ENCODE measurements at regions not wholly inside any gene's neighbourhood (a gene's known extent, or its start where the extent isn't known, plus 50 kb on each side); places are given as distances from the start of the nearest gene placed in this dataset.

DNA sequence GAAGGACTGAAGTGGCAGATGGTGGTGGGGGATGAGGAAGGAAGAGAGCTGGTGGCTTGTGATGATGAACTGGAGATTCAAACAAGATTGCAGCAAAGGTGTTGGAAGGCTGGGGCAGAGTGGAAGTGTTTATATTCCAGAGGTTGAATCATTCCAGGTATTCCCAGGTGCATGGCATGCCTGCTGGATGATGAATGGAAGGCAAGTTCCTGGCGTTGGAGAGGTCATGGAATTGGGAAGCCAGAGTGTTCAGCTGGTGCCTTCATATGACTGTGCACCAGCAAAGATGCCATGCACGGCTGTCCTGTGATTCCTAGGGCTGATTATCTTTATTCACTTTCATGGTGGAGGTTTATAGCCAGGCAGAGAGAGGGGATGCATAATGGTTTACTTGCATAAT lies 135.8 kb upstream of the PUDP start:
- 100% methylated on average over 1 of the region's 2 CpGs for WGBS (ENCODE audit: insufficient coverage)

DNA sequence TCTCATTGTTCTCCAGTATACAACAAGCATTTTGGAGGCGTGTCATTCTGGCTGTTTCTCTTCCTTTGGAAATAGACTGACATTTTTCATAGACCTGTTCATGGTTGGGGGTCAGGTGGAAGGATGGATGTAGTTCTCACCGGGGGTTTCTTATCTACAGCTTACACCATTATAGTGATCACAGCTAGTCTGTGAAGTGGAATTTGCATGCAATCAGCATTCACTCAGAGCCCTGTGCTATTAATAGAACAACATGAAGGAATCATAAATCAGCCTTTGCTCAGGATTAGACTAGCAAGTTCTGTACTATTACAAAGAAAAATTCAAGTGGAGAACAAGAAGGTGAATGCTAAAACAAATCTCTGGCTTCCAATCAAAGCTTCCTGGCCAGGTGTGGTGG lies 132.6 kb upstream of the PUDP start:
- no peak for DNase-seq
- no peak overlapping the region for H3K4me3 Mint-ChIP-seq
- TF ChIP-seq CTCF (IDR thresholded peaks at IDR 0.05) (no peak), EZH2 (IDR thresholded peaks at IDR 0.05; ENCODE audit: borderline replicate concordance, insufficient read depth, low read depth, low read length, poor library complexity, severe bottlenecking) (no peak)
- no peaks in the 10 kb centered on the region for H3K4me1 Mint-ChIP-seq
- no peaks in the 10 kb centered on the region for H3K9me3 ChIP-seq (ENCODE audit: control extremely low read depth in 1 of 3, control insufficient read depth in 2 of 3, insufficient read depth in 1 of 3, low read length in 2 of 3)
- H3K27me3 ChIP-seq (replicated peaks in 1 of 4; ENCODE audit: control extremely low read depth in 1 of 4, control insufficient read depth in 3 of 4, insufficient read depth in 4 of 4, low read length in 3 of 4) = no peaks in the 10 kb centered on the region
- H3K4me1 ChIP-seq (ENCODE audit: control insufficient read depth in 2 of 2, insufficient read depth in 2 of 2, low read length in 2 of 2) = no peaks in the 10 kb centered on the region
- H3K9ac ChIP-seq (ENCODE audit: low read length) = no peak overlapping the region
- ATAC-seq (ENCODE audit: low read depth) = no peak
- H3K36me3 ChIP-seq (replicated peaks in 1 of 2; ENCODE audit: control extremely low read depth in 1 of 2, control insufficient read depth in 1 of 2, extremely low read depth in 1 of 2, insufficient read depth in 2 of 2, low read length in 1 of 2) = no peaks in the 10 kb centered on the region
- ChIA-PET CTCF (no interaction called here), POLR2A (no interaction called here)
- H4K20me1 ChIP-seq (ENCODE audit: control insufficient read depth, insufficient read depth, low read length, poor library complexity, severe bottlenecking) = no peaks in the 10 kb centered on the region
- intact Hi-C loops (cut with micrococcal nuclease) = no loop called here
- no peak overlapping the region for H3K27ac Mint-ChIP-seq
- H3K4me2 ChIP-seq (replicated peaks; ENCODE audit: low read depth, low read length, poor library complexity, severe bottlenecking) = no peak overlapping the region
- no peaks in the 10 kb centered on the region for H3K27me3 Mint-ChIP-seq
- no peaks in the 10 kb centered on the region for H3K79me2 ChIP-seq (ENCODE audit: control insufficient read depth, insufficient read depth, low read length)
- WGBS (ENCODE audit: insufficient coverage) = no CpG with 5 or more reads among the region's 2 CpGs
- no peak overlapping the region for H3K4me3 ChIP-seq (ENCODE audit: control extremely low read depth in 1 of 5, extremely low read depth in 1 of 5, insufficient read depth in 1 of 5, low read depth in 2 of 5, low read length in 4 of 5)
- no peak overlapping the region for H3K27ac ChIP-seq (ENCODE audit: low read length in 2 of 2)
- H2AFZ ChIP-seq (ENCODE audit: insufficient read depth, low read depth, low read length, poor library complexity, severe bottlenecking) = no peak overlapping the region
- no peaks in the 10 kb centered on the region for H3K9me3 Mint-ChIP-seq (ENCODE audit: insufficient read depth)

More for the DNA sequence above, 135.8 kb upstream of the PUDP start:
- Histone ChIP-seq H3K79me2 (ENCODE audit: control insufficient read depth, insufficient read depth, low read length) (no peaks in the 10 kb centered on the region), H3K4me3 (ENCODE audit: control extremely low read depth in 1 of 5, extremely low read depth in 1 of 5, insufficient read depth in 1 of 5, low read depth in 2 of 5, low read length in 4 of 5) (no peak overlapping the region), H3K9me3 (ENCODE audit: control extremely low read depth in 1 of 3, control insufficient read depth in 2 of 3, insufficient read depth in 1 of 3, low read length in 2 of 3) (no peaks in the 10 kb centered on the region), H4K20me1 (ENCODE audit: control insufficient read depth, insufficient read depth, low read length, poor library complexity, severe bottlenecking) (no peaks in the 10 kb centered on the region), H3K4me2 (replicated peaks; ENCODE audit: low read depth, low read length, poor library complexity, severe bottlenecking) (no peak overlapping the region), H3K36me3 (replicated peaks in 1 of 2; ENCODE audit: control extremely low read depth in 1 of 2, control insufficient read depth in 1 of 2, extremely low read depth in 1 of 2, insufficient read depth in 2 of 2, low read length in 1 of 2) (no peaks in the 10 kb centered on the region), H3K27ac (ENCODE audit: low read length in 2 of 2) (no peak overlapping the region), H3K4me1 (ENCODE audit: control insufficient read depth in 2 of 2, insufficient read depth in 2 of 2, low read length in 2 of 2) (no peaks in the 10 kb centered on the region), H3K27me3 (replicated peaks in 1 of 4; ENCODE audit: control extremely low read depth in 1 of 4, control insufficient read depth in 3 of 4, insufficient read depth in 4 of 4, low read length in 3 of 4) (no peaks in the 10 kb centered on the region), H3K9ac (ENCODE audit: low read length) (no peak overlapping the region), H2AFZ (ENCODE audit: insufficient read depth, low read depth, low read length, poor library complexity, severe bottlenecking) (no peak overlapping the region)
- Mint-ChIP-seq H3K4me1 (no peaks in the 10 kb centered on the region), H3K9me3 (ENCODE audit: insufficient read depth) (no peaks in the 10 kb centered on the region), H3K27me3 (no peaks in the 10 kb centered on the region), H3K4me3 (no peak overlapping the region), H3K27ac (no peak overlapping the region)
- ChIA-PET CTCF (no interaction called here), POLR2A (no interaction called here)
- no peak for TF ChIP-seq CTCF (IDR thresholded peaks at IDR 0.05)
- no peak for TF ChIP-seq EZH2 (IDR thresholded peaks at IDR 0.05; ENCODE audit: borderline replicate concordance, insufficient read depth, low read depth, low read length, poor library complexity, severe bottlenecking)
- intact Hi-C loops (cut with micrococcal nuclease) = no loop called here
- ATAC-seq (ENCODE audit: low read depth) (no peak), DNase-seq (no peak)

Measured in B cell (primary cell).